ENCODE measurements at regions not wholly inside any gene's neighbourhood (a gene's known extent, or its start where the extent isn't known, plus 50 kb on each side); places are given as distances from the start of the nearest gene placed in this dataset.

- no peak for DNase-seq (ENCODE audit: extremely low read depth, insufficient read length)
- no peaks in the 10 kb centered on the region for H3K36me3 ChIP-seq (ENCODE audit: control insufficient read depth, insufficient read depth, low read length)
- TF ChIP-seq CTCF (IDR thresholded peaks at IDR 0.05; ENCODE audit: insufficient read depth, low read length, poor library complexity, severe bottlenecking), result no peak
- H3K27me3 ChIP-seq (replicated peaks; ENCODE audit: control insufficient read depth, insufficient read depth, low read length), result 0 out of 2 replicates have a peak, but pooled peaks cover 2% of the 10 kb centered on the region
- no peak overlapping the region for H3K4me3 ChIP-seq (replicated peaks; ENCODE audit: low read depth, low read length)
Measured at GRCh38 chr3:8443829-8444791, 57.5 kb upstream of the LMCD1 start.

GRCh38 chr3:8444883-8445282 lies 56.7 kb upstream of the LMCD1 start:
- Histone ChIP-seq H3K36me3 (ENCODE audit: control insufficient read depth, insufficient read depth, low read length) (no peaks in the 10 kb centered on the region), H3K27me3 (replicated peaks; ENCODE audit: control insufficient read depth, insufficient read depth, low read length) (0 out of 2 replicates have a peak, but pooled peaks cover 2% of the 10 kb centered on the region), H3K4me3 (replicated peaks; ENCODE audit: low read depth, low read length) (no peak overlapping the region)
- no peak for DNase-seq (ENCODE audit: extremely low read depth, insufficient read length)
- TF ChIP-seq CTCF (IDR thresholded peaks at IDR 0.05; ENCODE audit: insufficient read depth, low read length, poor library complexity, severe bottlenecking), result no peak

- Histone ChIP-seq H3K36me3 (ENCODE audit: control insufficient read depth, insufficient read depth, low read length) (no peaks in the 10 kb centered on the region), H3K27me3 (replicated peaks; ENCODE audit: control insufficient read depth, insufficient read depth, low read length) (0 out of 2 replicates have a peak, but pooled peaks cover 2% of the 10 kb centered on the region), H3K4me3 (replicated peaks; ENCODE audit: low read depth, low read length) (no peak overlapping the region)
- no peak for TF ChIP-seq CTCF (IDR thresholded peaks at IDR 0.05; ENCODE audit: insufficient read depth, low read length, poor library complexity, severe bottlenecking)
- no peak for DNase-seq (ENCODE audit: extremely low read depth, insufficient read length)
Measured at GRCh38 chr3:8445861-8446260, 55.8 kb upstream of the LMCD1 start.

GRCh38 chr3:8446845-8447244 lies 54.8 kb upstream of the LMCD1 start:
- H3K4me3 ChIP-seq (replicated peaks; ENCODE audit: low read depth, low read length), result no peak overlapping the region
- no peak for DNase-seq (ENCODE audit: extremely low read depth, insufficient read length)
- no peaks in the 10 kb centered on the region for H3K36me3 ChIP-seq (ENCODE audit: control insufficient read depth, insufficient read depth, low read length)
- no peak for TF ChIP-seq CTCF (IDR thresholded peaks at IDR 0.05; ENCODE audit: insufficient read depth, low read length, poor library complexity, severe bottlenecking)
- H3K27me3 ChIP-seq (replicated peaks; ENCODE audit: control insufficient read depth, insufficient read depth, low read length), result peaks cover 2% of the 10 kb centered on the region; the same call in 1 of the 2 replicates

GRCh38 chr3:8450618-8451017 lies 51.0 kb upstream of the LMCD1 start:
- no peak for DNase-seq (ENCODE audit: extremely low read depth, insufficient read length)
- Histone ChIP-seq H3K36me3 (ENCODE audit: control insufficient read depth, insufficient read depth, low read length) (no peaks in the 10 kb centered on the region), H3K4me3 (replicated peaks; ENCODE audit: low read depth, low read length) (no peak overlapping the region), H3K27me3 (replicated peaks; ENCODE audit: control insufficient read depth, insufficient read depth, low read length) (no peaks in the 10 kb centered on the region; the same call in 1 of the 2 replicates)
- no peak for TF ChIP-seq CTCF (IDR thresholded peaks at IDR 0.05; ENCODE audit: insufficient read depth, low read length, poor library complexity, severe bottlenecking)
